ENCODE measurements at regions not wholly inside any gene's neighbourhood (a gene's known extent, or its start where the extent isn't known, plus 50 kb on each side); places are given as distances from the start of the nearest gene placed in this dataset.

- TF ChIP-seq CTCF (IDR thresholded peaks at IDR 0.05): no peak
- TF ChIP-seq POLR2A (IDR thresholded peaks at IDR 0.05): no peak
- TF ChIP-seq POLR2AphosphoS5 (IDR thresholded peaks at IDR 0.05): no peak
Observed at GRCh38 chr5:21237461-21237860, 1249.5 kb upstream of the CDH18 start.

Data from transverse colon (tissue), 4 donors.